Cardiac muscle cell (in vitro differentiated cells and primary cell): ENCODE measurements at regions not wholly inside any gene's neighbourhood (a gene's known extent, or its start where the extent isn't known, plus 50 kb on each side); places are given as distances from the start of the nearest gene placed in this dataset.

Source experiments
- DNase-seq, 2 donors: peaks; one replicate each; pipeline versions ENCODE4 v3.0.0 to v3.0.0-alpha.2; 2010 to 2017; ENCODE audit warnings: low read depth in 1 of 2, low spot score in 1 of 2
- H3K27ac ChIP-seq: fragments of 200-600 bp; sonication (generic); 2 replicates; pipeline ENCODE4 v1.5.1; 2016
- H3K27me3 ChIP-seq: fragments of 200-600 bp; sonication (generic); 2 replicates; pipeline ENCODE4 v1.6.0; 2016; ENCODE audit warnings: control low read depth
- H3K36me3 ChIP-seq: fragments of 200-600 bp; sonication (generic); 2 replicates; pipeline ENCODE4 v1.5.1; 2016; ENCODE audit warnings: control low read depth
- H3K4me1 ChIP-seq: fragments of 200-600 bp; sonication (generic); 2 replicates; pipeline ENCODE4 v1.8.1; 2017; ENCODE audit warnings: low read depth, mild to moderate bottlenecking, mixed run types
- H3K4me3 ChIP-seq: fragments of 200-600 bp; sonication (generic); 2 replicates; pipeline ENCODE4 v1.5.1; 2016; ENCODE audit warnings: mild to moderate bottlenecking
- H3K9me3 ChIP-seq: fragments of 200-600 bp; sonication (generic); 2 replicates; pipeline ENCODE4 v1.5.1; 2017; ENCODE audit warnings: low read depth, mild to moderate bottlenecking, control low read depth
- CTCF ChIP-seq: IDR thresholded peaks from 2 replicates; pipeline ENCODE4 v1.5.1; 2012; ENCODE audit warnings: low read depth, mild to moderate bottlenecking, low read length

GRCh38 chrX:78213331-78213730, 73.9 kb upstream of the TAF9B start:
- Histone ChIP-seq H3K36me3 (no peaks in the 10 kb centered on the region), H3K27me3 (no peaks in the 10 kb centered on the region), H3K9me3 (no peaks in the 10 kb centered on the region), H3K27ac (no peak overlapping the region), H3K4me3 (no peak overlapping the region), H3K4me1 (no peaks in the 10 kb centered on the region)
- no peak for DNase-seq
- TF ChIP-seq CTCF, result no peak

GRCh38 chrX:78199851-78200250, 60.4 kb upstream of the TAF9B start:
- Histone ChIP-seq H3K4me1 (no peaks in the 10 kb centered on the region), H3K9me3 (no peaks in the 10 kb centered on the region), H3K27ac (no peak overlapping the region), H3K36me3 (no peaks in the 10 kb centered on the region), H3K4me3 (no peak overlapping the region), H3K27me3 (no peaks in the 10 kb centered on the region)
- peak; percentile 3 to 12 for DNase-seq
- peak; percentile 18 for TF ChIP-seq CTCF
